Testis (tissue), 2 donors: ENCODE measurements at regions not wholly inside any gene's neighbourhood (a gene's known extent, or its start where the extent isn't known, plus 50 kb on each side); places are given as distances from the start of the nearest gene placed in this dataset.

Experiments
- CTCF ChIP-seq, 3 experiments: fragments of 450-650 bp in 2 of 3; fragments of 200-600 bp in 1 of 3; sonication (generic) in 1 of 3; IDR thresholded peaks; one replicate each; pipeline ENCODE4 v1.5.1; 2016 to 2019; ENCODE audit warnings: antibody characterized with exemption in 3 of 3, mild to moderate bottlenecking in 2 of 3, moderate library complexity in 1 of 3
- POLR2A ChIP-seq: fragments of 450-650 bp; IDR thresholded peaks from one replicate; pipeline ENCODE4 v1.6.1; 2017; ENCODE audit warnings: antibody characterized with exemption, mild to moderate bottlenecking, moderate library complexity

GRCh38 chr22:49136041-49136815 lies 691.4 kb downstream of the BRD1 start:
- TF ChIP-seq CTCF (IDR thresholded peaks at IDR 0.05) (no peak), POLR2A (no peak)
